OCI-LY1 (cell line): ENCODE measurements at regions not wholly inside any gene's neighbourhood (a gene's known extent, or its start where the extent isn't known, plus 50 kb on each side); places are given as distances from the start of the nearest gene placed in this dataset.

Experiments used
- H2AFZ ChIP-seq: fragments of 200-600 bp; sonication (generic), shearing (Covaris generic); 2 replicates; pipeline ENCODE4 v1.6.0; 2014; ENCODE audit warnings: antibody characterized with exemption, mild to moderate bottlenecking, low read length
- H3F3A ChIP-seq: fragments of 200-600 bp; sonication (generic), shearing (Covaris generic); 2 replicates; pipeline ENCODE4 v1.6.0; 2014; ENCODE audit warnings: mild to moderate bottlenecking, antibody characterized with exemption, low read length, moderate library complexity; ENCODE audit not compliant: insufficient read depth
- H3K27ac ChIP-seq: fragments of 200-600 bp; sonication (generic); 2 replicates; pipeline ENCODE4 v1.5.1; 2014; ENCODE audit warnings: low read length, mixed run types, mild to moderate bottlenecking, low read depth; ENCODE audit not compliant: poor library complexity, severe bottlenecking
- H3K27me3 ChIP-seq: fragments of 200-600 bp; sonication (generic); 2 replicates; pipeline ENCODE4 v1.6.0; 2014; ENCODE audit warnings: antibody characterized with exemption, mild to moderate bottlenecking, low read length, moderate library complexity; ENCODE audit not compliant: insufficient read depth
- H3K36me3 ChIP-seq: fragments of 200-600 bp; sonication (generic); 2 replicates; pipeline ENCODE4 v1.6.1; 2014; ENCODE audit warnings: mild to moderate bottlenecking, antibody characterized with exemption, low read length, moderate library complexity, mixed read lengths; ENCODE audit not compliant: insufficient read depth
- H3K4me1 ChIP-seq: fragments of 200-600 bp; sonication (generic); 2 replicates; pipeline ENCODE4 v1.5.1; 2014; ENCODE audit warnings: mild to moderate bottlenecking, low read length, moderate library complexity; ENCODE audit not compliant: insufficient read depth, severe bottlenecking
- H3K4me2 ChIP-seq: fragments of 200-600 bp; sonication (generic), shearing (Covaris generic); 2 replicates; pipeline ENCODE4 v1.6.1; 2014; ENCODE audit warnings: low read length
- H3K4me3 ChIP-seq: fragments of 200-600 bp; sonication (generic); 2 replicates; pipeline ENCODE4 v1.5.1; 2014; ENCODE audit warnings: low read length, low read depth, mild to moderate bottlenecking, mixed read lengths; ENCODE audit not compliant: poor library complexity, severe bottlenecking
- H3K79me2 ChIP-seq: fragments of 200-600 bp; shearing (Covaris generic); 2 replicates; pipeline ENCODE4 v1.6.1; 2016; ENCODE audit warnings: mixed run types, low read length, mixed read lengths; ENCODE audit not compliant: insufficient read depth
- H3K9ac ChIP-seq: fragments of 200-600 bp; sonication (generic), shearing (Covaris generic); 2 replicates; pipeline ENCODE4 v1.6.1; 2014; ENCODE audit warnings: mild to moderate bottlenecking, low read length, mixed read lengths
- H3K9me2 ChIP-seq: fragments of 200-600 bp; sonication (generic), shearing (Covaris generic); 2 replicates; pipeline ENCODE4 v1.6.1; 2014; ENCODE audit warnings: low read depth, mild to moderate bottlenecking, low read length, mixed read lengths
- H3K9me3 ChIP-seq: fragments of 200-600 bp; shearing (Covaris generic); 2 replicates; pipeline ENCODE4 v1.6.1; 2014; ENCODE audit warnings: low read length, mixed read lengths
- H4K20me1 ChIP-seq: fragments of 200-600 bp; sonication (generic), shearing (Covaris generic); 2 replicates; pipeline ENCODE4 v1.6.0; 2016; ENCODE audit warnings: mild to moderate bottlenecking, low read length; ENCODE audit not compliant: insufficient read depth
- CTCF ChIP-seq: fragments of 200-600 bp; sonication (generic), shearing (Covaris generic); IDR thresholded peaks from 2 replicates; pipeline ENCODE4 v1.5.1; 2017; ENCODE audit warnings: mild to moderate bottlenecking, antibody characterized with exemption, low read length, moderate library complexity, mixed read lengths
- EZH2 ChIP-seq: fragments of 200-600 bp; sonication (generic), shearing (Covaris generic); IDR thresholded peaks from 2 replicates; pipeline ENCODE4 v1.8.0; 2017; ENCODE audit warnings: borderline replicate concordance, mixed run types, mild to moderate bottlenecking, antibody characterized with exemption, low read length, moderate library complexity, mixed read lengths

GRCh38 chr10:29925771-29926692, 133.4 kb downstream of the JCAD start:
- no peaks in the 10 kb centered on the region for H3K9me3 ChIP-seq
- H3K4me2 ChIP-seq = no peak overlapping the region
- H3K4me1 ChIP-seq = no peaks in the 10 kb centered on the region
- H3K27ac ChIP-seq = no peak overlapping the region
- H3K9ac ChIP-seq = no peak overlapping the region
- H3K4me3 ChIP-seq = no peak overlapping the region
- H3F3A ChIP-seq = no peaks in the 10 kb centered on the region
- H3K9me2 ChIP-seq = no peaks in the 10 kb centered on the region
- H2AFZ ChIP-seq = no peak overlapping the region
- no peaks in the 10 kb centered on the region for H3K36me3 ChIP-seq
- no peaks in the 10 kb centered on the region for H3K27me3 ChIP-seq
- H4K20me1 ChIP-seq = no peaks in the 10 kb centered on the region
- H3K79me2 ChIP-seq = no peaks in the 10 kb centered on the region
- no peak for TF ChIP-seq EZH2
- TF ChIP-seq CTCF = no peak

DNA sequence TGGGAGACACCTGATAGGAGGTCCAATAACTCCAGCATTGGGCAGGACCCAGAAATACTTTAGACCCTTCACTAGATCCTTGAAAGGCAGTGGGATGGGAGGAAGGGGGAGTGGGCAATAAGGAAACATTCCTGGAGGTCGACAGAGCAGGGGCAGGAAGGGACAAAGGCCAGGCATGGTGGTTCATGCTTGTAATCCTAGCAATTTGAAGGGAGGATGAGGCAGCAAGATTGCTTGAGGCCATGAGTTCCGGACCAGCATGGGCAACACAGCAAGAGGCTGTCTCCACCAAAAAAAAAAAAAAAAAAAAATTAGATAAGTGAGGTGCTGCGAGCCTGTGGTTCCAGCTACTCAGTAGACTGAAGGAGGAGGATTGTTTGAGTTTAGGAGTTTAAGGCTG, 134.9 kb downstream of the JCAD start:
- Histone ChIP-seq H4K20me1 (no peaks in the 10 kb centered on the region), H3F3A (no peaks in the 10 kb centered on the region), H3K9ac (no peak overlapping the region), H3K36me3 (no peaks in the 10 kb centered on the region), H3K79me2 (no peaks in the 10 kb centered on the region), H3K4me2 (no peak overlapping the region), H3K4me1 (no peaks in the 10 kb centered on the region), H3K9me2 (no peaks in the 10 kb centered on the region), H2AFZ (no peak overlapping the region), H3K27me3 (no peaks in the 10 kb centered on the region), H3K4me3 (no peak overlapping the region), H3K9me3 (no peaks in the 10 kb centered on the region), H3K27ac (no peak overlapping the region)
- no peak for TF ChIP-seq EZH2
- TF ChIP-seq CTCF = no peak

DNA sequence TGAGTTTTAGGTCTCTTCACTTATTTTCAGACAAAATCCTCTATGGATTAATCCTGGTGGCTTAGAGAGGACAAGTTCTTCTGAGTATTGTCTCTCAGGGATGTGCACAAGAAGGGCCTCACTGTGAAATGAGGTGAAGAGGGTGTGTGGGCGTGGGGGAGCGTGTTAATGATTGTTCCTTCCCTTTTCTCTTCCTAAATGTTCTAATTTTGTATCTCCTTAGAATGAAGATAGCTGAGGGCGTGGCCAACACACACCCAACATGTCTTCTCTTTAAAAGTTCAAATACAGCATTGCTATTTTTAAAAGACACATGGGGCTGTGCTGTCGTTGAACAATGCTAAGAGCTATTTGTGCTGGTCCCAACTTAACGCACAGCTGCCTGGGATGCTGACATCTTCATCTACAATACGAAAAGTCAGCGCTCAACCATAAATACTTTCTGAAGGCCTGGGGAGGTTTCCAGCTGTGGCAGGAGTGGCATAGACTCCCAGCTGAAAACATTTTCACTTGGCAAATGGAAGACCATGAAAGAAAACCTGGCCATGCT, 135.9 kb downstream of the JCAD start:
- H3K36me3 ChIP-seq = no peaks in the 10 kb centered on the region
- H3K79me2 ChIP-seq = no peaks in the 10 kb centered on the region
- no peak for TF ChIP-seq EZH2
- TF ChIP-seq CTCF = no peak
- H3K9me2 ChIP-seq = no peaks in the 10 kb centered on the region
- H3K9me3 ChIP-seq = no peaks in the 10 kb centered on the region
- H3F3A ChIP-seq = no peaks in the 10 kb centered on the region
- no peaks in the 10 kb centered on the region for H3K27me3 ChIP-seq
- H3K4me3 ChIP-seq = no peak overlapping the region
- no peak overlapping the region for H3K27ac ChIP-seq
- no peaks in the 10 kb centered on the region for H4K20me1 ChIP-seq
- no peak overlapping the region for H3K4me2 ChIP-seq
- no peak overlapping the region for H2AFZ ChIP-seq
- H3K9ac ChIP-seq = no peak overlapping the region
- H3K4me1 ChIP-seq = no peaks in the 10 kb centered on the region
